ENCODE measurements at regions not wholly inside any gene's neighbourhood (a gene's known extent, or its start where the extent isn't known, plus 50 kb on each side); places are given as distances from the start of the nearest gene placed in this dataset.

- Mint-ChIP-seq H3K27me3 (peaks cover 10% of the 10 kb centered on the region), H3K27ac (no peak overlapping the region), H3K4me3 (no peak overlapping the region), H3K4me1 (no peaks in the 10 kb centered on the region), H3K36me3 (no peaks in the 10 kb centered on the region), H3K9me3 (no peaks in the 10 kb centered on the region)
- CTCF ChIA-PET: interaction anchor here (0.7 to 6.4 kb wide), 18 partner anchors 8 to 731 kb away, joined by 3 to 97 read pairs (median 4); no protein-coding TSS in a partner anchor
- DNase-seq: peak; percentile 69
Measured at GRCh38 chr4:53929955-53930798, 134.2 kb downstream of the CHIC2 start.

DNA sequence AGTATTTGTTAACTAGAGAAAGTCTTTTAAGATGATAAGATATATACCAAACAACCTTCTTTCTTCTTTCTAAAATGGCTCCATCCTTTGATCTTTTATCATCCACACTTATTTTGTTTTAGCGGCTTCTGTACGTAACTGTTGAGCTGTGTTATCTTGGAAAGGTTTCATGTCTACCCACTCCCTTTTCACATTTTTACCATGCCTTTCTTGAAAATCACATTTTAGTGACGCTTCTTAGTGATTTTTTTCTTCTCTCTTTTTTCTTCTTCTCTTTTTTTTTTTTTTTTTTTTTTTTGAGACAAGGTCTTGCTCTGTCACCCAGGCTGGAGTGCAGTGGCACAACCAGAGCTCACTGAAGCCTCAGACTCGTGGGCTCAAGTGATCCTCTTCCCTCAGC lies 135.1 kb downstream of the CHIC2 start:
- no peaks in the 10 kb centered on the region for H3K4me1 Mint-ChIP-seq
- no peak overlapping the region for H3K4me3 Mint-ChIP-seq
- DNase-seq: no peak
- no peak overlapping the region for H3K27ac Mint-ChIP-seq
- CTCF ChIA-PET: interaction anchor here (0.7 to 6.4 kb wide), 16 partner anchors 10 to 730 kb away, joined by 3 to 97 read pairs (median 4); no protein-coding TSS in a partner anchor
- H3K9me3 Mint-ChIP-seq: no peaks in the 10 kb centered on the region
- H3K36me3 Mint-ChIP-seq: no peaks in the 10 kb centered on the region
- H3K27me3 Mint-ChIP-seq: peaks cover 15% of the 10 kb centered on the region

- Mint-ChIP-seq H3K9me3 (no peaks in the 10 kb centered on the region), H3K4me1 (no peaks in the 10 kb centered on the region), H3K27me3 (peaks cover 17% of the 10 kb centered on the region), H3K36me3 (no peaks in the 10 kb centered on the region), H3K4me3 (no peak overlapping the region), H3K27ac (no peak overlapping the region)
- CTCF ChIA-PET: interaction anchor here (1.0 to 6.4 kb wide), 8 partner anchors 9 to 305 kb away, joined by 3 to 97 read pairs (median 4); no protein-coding TSS in a partner anchor
- DNase-seq: no peak
Measured at GRCh38 chr4:53928825-53929224, 135.6 kb downstream of the CHIC2 start.

DNA sequence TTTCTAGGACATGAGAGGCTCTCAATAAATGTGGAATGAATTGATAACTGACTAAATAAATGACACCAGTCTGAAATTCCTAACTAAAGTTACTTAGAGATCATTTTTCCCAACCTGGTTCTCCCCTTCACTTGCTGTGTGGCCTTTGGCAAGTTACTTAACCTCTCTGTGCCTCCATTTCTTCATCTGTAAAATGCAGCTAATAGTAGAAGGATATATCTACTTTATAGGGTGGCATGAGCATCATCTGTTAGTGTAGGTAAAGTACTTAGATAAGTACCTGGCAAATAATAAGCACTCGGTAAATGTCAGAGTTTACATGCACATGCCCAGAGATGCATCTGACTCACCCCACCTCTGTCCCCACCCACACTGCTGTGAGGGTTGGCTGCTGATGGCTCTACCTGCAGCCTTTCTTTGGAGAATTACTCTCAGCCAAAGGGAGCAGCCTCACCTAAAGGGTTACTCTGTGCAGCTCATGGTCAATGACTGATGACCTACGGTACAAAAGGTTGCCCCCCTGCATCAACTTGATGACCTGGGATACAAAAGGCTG lies 139.3 kb downstream of the CHIC2 start:
- CTCF ChIA-PET: interaction anchor here (1.0 to 1.6 kb wide), 2 partner anchors 308 to 313 kb away, joined by 3 to 7 read pairs; no protein-coding TSS in a partner anchor
- no peak overlapping the region for H3K27ac Mint-ChIP-seq
- no peak for DNase-seq

DNA sequence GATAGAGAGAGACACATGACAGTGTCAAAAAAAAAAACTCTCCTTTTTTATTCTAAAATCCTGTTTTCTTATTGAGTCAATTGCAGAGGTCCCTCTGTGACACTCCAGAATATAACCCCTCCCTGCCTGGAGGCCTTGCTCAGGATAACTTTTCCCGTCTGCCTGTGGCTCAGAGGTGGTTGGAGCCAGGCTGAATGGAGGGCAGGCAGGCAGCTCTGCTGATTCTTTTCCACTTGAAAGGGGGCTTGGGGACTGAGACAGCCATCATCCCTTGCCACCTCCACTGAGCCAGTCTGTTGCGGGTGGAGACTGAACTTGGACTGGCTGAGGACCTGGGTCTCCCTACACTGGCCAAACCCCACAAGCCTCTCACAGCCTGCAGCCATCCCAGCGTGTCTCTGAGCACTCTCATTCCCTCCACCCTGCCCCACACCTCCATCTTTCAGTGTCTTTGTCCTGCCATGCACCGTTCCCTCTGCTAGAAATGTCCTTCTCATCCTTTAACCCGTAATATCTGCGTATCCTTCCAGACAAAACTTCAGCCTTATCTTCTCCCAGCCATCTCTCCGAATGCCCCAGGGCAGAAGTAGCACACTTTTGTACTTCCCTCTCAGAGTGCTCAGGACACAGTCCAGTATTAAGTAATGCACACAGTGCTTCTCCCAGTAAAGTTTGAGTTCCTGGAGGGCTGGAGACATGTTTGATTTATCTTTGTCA lies 139.9 kb downstream of the CHIC2 start:
- Mint-ChIP-seq H3K9me3 (no peaks in the 10 kb centered on the region), H3K4me1 (no peaks in the 10 kb centered on the region), H3K27ac (no peak overlapping the region), H3K4me3 (no peak overlapping the region), H3K36me3 (no peaks in the 10 kb centered on the region), H3K27me3 (peaks cover 25% of the 10 kb centered on the region)
- CTCF ChIA-PET: no interaction called here
- no peak for DNase-seq

More for the DNA sequence above, 139.3 kb downstream of the CHIC2 start:
- Mint-ChIP-seq H3K4me1 (no peaks in the 10 kb centered on the region), H3K27me3 (peaks cover 19% of the 10 kb centered on the region), H3K36me3 (no peaks in the 10 kb centered on the region), H3K9me3 (no peaks in the 10 kb centered on the region), H3K4me3 (no peak overlapping the region)

DNA sequence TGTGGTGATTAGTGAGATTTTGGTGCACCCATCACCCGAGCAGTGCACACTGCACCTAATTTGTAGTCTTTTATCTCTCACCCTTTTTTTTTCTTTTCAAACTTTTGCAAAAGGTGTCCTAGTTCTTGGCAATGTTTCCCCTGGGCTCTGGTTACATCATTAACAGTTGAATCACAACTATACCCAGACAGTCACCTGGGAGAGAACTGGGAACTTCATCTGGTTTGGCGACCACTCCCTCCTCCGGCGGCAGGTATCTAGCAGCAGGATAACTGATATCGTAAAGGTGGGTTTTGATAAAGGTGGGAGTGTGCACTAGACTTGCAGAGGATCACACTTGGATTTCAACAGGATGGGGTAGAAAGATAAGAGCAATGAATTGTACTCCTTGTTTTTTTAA lies 140.5 kb downstream of the CHIC2 start:
- no peak overlapping the region for H3K27ac Mint-ChIP-seq
- H3K4me3 Mint-ChIP-seq: no peak overlapping the region
- no peaks in the 10 kb centered on the region for H3K9me3 Mint-ChIP-seq
- H3K36me3 Mint-ChIP-seq: no peaks in the 10 kb centered on the region
- CTCF ChIA-PET: no interaction called here
- H3K4me1 Mint-ChIP-seq: no peaks in the 10 kb centered on the region
- no peak for DNase-seq
- H3K27me3 Mint-ChIP-seq: peaks cover 30% of the 10 kb centered on the region

GRCh38 chr4:53921856-53922255 lies 142.5 kb downstream of the CHIC2 start:
- H3K36me3 Mint-ChIP-seq: no peaks in the 10 kb centered on the region

GRCh38 chr4:53920883-53921282 lies 143.5 kb downstream of the CHIC2 start:
- no peaks in the 10 kb centered on the region for H3K36me3 Mint-ChIP-seq
- no peaks in the 10 kb centered on the region for H3K9me3 Mint-ChIP-seq
- no peak overlapping the region for H3K4me3 Mint-ChIP-seq
- CTCF ChIA-PET: interaction anchor here (1.3 to 1.4 kb wide), 2 partner anchors 11 to 12 kb away, joined by 4 to 5 read pairs; no protein-coding TSS in a partner anchor
- H3K27me3 Mint-ChIP-seq: peaks cover 41% of the 10 kb centered on the region
- no peak for DNase-seq
- H3K4me1 Mint-ChIP-seq: no peaks in the 10 kb centered on the region
- no peak overlapping the region for H3K27ac Mint-ChIP-seq

More at GRCh38 chr4:53921856-53922255, 142.5 kb downstream of the CHIC2 start:
- no peak for DNase-seq
- Mint-ChIP-seq H3K27me3 (peaks cover 38% of the 10 kb centered on the region), H3K4me3 (no peak overlapping the region), H3K9me3 (no peaks in the 10 kb centered on the region), H3K4me1 (no peaks in the 10 kb centered on the region), H3K27ac (no peak overlapping the region)
- CTCF ChIA-PET: interaction anchor here (1.4 kb wide), 1 partner anchor 9 kb away, joined by 4 read pairs; no protein-coding TSS in a partner anchor

DNA sequence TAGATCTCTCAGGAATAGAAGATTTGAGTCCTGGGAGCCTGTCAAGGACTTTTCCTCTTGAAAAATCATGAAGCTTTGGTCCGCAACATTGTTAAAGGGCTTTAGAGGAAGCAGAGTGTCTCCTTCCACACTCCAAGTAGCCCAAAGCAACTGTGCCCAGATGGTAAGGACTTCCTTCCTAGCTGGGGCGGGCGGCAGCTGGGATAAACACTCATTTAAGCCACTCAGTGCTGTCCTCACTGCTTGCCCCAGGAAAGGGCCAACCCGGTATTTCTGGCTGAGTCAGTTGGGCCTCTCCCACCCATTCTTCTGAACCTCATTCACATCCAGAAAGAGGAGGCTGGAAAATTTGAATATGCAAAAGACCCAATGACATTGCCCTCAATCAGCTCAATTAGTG lies 144.3 kb downstream of the CHIC2 start:
- Mint-ChIP-seq H3K27me3 (peaks cover 41% of the 10 kb centered on the region), H3K4me3 (no peak overlapping the region), H3K36me3 (no peaks in the 10 kb centered on the region), H3K4me1 (no peaks in the 10 kb centered on the region), H3K9me3 (no peaks in the 10 kb centered on the region), H3K27ac (no peak overlapping the region)
- CTCF ChIA-PET: interaction anchor here (1.3 to 1.4 kb wide), 3 partner anchors 10 to 12 kb away, joined by 4 to 5 read pairs (median 4); no protein-coding TSS in a partner anchor
- DNase-seq: no peak

GRCh38 chr4:53919535-53919934 lies 144.9 kb downstream of the CHIC2 start:
- DNase-seq: no peak
- Mint-ChIP-seq H3K4me1 (no peaks in the 10 kb centered on the region), H3K27ac (no peak overlapping the region), H3K27me3 (peaks cover 37% of the 10 kb centered on the region), H3K4me3 (no peak overlapping the region), H3K9me3 (no peaks in the 10 kb centered on the region), H3K36me3 (no peaks in the 10 kb centered on the region)
- CTCF ChIA-PET: interaction anchor here (1.3 to 1.4 kb wide), 2 partner anchors 10 to 13 kb away, joined by 4 to 5 read pairs; no protein-coding TSS in a partner anchor

DNA sequence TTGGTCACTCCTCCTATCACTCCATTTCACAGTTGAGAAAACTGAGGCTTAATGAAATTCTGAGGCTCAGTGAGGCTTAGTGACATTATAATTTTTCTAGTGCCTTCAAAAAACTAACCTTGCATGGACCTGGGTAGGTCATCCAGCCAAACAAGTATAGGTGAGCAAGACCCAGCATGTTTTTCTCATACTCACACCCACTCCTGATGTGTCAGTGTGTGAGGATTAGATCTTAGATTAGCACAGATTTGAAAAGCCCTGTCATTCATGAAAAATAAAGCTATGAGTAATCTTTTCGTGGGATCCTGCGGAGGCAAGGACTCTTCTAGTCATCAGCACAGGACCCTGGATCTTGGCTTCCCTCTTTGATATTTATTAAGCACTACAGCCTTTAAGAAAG lies 146.7 kb downstream of the CHIC2 start:
- no peaks in the 10 kb centered on the region for H3K36me3 Mint-ChIP-seq
- H3K4me1 Mint-ChIP-seq: no peaks in the 10 kb centered on the region
- DNase-seq: no peak
- H3K9me3 Mint-ChIP-seq: no peaks in the 10 kb centered on the region
- no peak overlapping the region for H3K4me3 Mint-ChIP-seq
- no peak overlapping the region for H3K27ac Mint-ChIP-seq
- CTCF ChIA-PET: interaction anchor here (1.0 kb wide), 1 partner anchor 9 kb away, joined by 3 read pairs; no protein-coding TSS in a partner anchor
- H3K27me3 Mint-ChIP-seq: peaks cover 33% of the 10 kb centered on the region

GRCh38 chr4:53916431-53916889 lies 147.9 kb downstream of the CHIC2 start:
- Mint-ChIP-seq H3K4me1 (no peaks in the 10 kb centered on the region), H3K36me3 (no peaks in the 10 kb centered on the region), H3K9me3 (no peaks in the 10 kb centered on the region), H3K27ac (no peak overlapping the region), H3K27me3 (peaks cover 33% of the 10 kb centered on the region), H3K4me3 (no peak overlapping the region)
- no peak for DNase-seq
- CTCF ChIA-PET: interaction anchor here (0.8 to 1.5 kb wide), 2 partner anchors 14 to 300 kb away, joined by 3 to 5 read pairs; no protein-coding TSS in a partner anchor

DNA sequence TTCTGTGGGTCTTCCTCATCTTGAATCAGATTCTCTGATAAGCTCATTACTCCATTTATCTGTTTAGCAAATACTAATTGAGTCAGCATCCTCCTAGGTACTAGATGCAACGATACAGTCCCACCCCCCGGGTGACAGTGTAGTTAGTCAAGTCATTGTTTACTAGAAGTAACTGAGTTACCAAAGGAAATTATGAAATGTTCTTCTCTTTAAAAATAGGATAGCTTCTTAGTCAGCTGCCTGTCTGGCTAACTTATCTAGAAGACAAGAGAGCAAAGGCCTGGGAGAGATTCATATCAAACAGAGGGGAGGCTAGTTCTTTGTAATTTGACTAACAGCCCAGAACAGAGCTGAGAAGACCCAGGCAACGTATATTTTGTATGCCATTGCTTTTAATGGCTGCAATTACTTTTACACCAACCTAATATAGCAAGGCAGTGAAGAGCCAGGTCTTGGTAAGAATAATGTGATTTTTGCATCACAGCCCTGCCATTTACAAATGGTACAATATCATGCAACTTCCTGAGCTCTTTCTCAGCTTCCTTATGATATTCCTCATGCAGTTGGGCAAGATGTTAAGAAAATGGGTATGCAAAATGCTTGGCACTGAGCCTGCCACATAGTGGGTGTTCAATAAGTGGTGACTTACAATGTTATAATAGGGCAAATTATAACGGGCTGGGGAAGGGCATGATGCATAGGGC lies 149.9 kb downstream of the CHIC2 start:
- Mint-ChIP-seq H3K9me3 (no peaks in the 10 kb centered on the region), H3K27ac (no peak overlapping the region), H3K4me3 (no peak overlapping the region), H3K4me1 (no peaks in the 10 kb centered on the region), H3K36me3 (no peaks in the 10 kb centered on the region), H3K27me3 (peaks cover 34% of the 10 kb centered on the region)
- CTCF ChIA-PET: interaction anchor here (1.0 to 1.9 kb wide), 2 partner anchors 14 to 318 kb away, joined by 3 to 5 read pairs; no protein-coding TSS in a partner anchor
- DNase-seq: no peak

Measured in activated naive CD4-positive, alpha-beta T cell treated with anti-CD3 and anti-CD28 coated beads, Interleukin-2, amount 10 ng/mL, durations not matched to agents 7 days and 5 days (primary cell).